Fibroblast of skin of left quadriceps (primary cell): ENCODE measurements at regions not wholly inside any gene's neighbourhood (a gene's known extent, or its start where the extent isn't known, plus 50 kb on each side); places are given as distances from the start of the nearest gene placed in this dataset.
"Not testable (repeated sequence)": the region's sequence is repeated elsewhere in the genome, so short reads cannot be mapped to it uniquely, and the experiment has no call there.

Experiments
- DNase-seq, 2 experiments: peaks; one replicate each; pipeline ENCODE4 v3.0.0-alpha.2; 2013; ENCODE audit warnings: low read depth in 2 of 2

DNA sequence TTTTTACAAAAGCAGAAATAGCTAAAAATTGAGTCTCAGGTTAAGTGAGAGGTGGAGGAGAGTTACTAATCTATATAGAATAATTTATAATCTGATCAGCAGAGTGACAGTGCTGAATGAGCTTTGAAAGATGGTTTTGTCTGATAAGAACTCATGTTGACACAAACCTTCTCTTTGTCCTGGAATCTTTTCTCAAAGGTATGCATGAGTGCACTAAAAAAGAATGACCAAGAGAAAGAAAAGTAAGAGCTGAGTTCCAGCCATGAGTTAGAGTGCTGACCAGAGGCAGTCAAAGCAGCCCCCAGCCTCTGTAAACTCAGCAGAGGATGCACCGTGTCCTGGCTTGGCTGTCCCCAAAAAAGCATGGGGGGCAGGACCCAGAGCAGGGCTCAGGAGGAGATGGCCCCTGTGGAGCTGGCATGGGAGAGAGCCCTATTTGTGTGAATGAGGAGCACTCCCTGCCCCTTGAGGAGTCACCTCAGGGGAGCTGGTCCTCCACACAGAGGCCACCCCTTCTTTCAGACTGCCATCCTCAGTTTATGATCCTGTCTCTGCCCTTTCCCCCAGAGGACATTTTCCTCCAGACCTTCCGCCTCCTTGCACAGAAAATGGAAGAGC is 129.8 kb downstream of the SEC23A start:
- DNase-seq = no peak

DNA sequence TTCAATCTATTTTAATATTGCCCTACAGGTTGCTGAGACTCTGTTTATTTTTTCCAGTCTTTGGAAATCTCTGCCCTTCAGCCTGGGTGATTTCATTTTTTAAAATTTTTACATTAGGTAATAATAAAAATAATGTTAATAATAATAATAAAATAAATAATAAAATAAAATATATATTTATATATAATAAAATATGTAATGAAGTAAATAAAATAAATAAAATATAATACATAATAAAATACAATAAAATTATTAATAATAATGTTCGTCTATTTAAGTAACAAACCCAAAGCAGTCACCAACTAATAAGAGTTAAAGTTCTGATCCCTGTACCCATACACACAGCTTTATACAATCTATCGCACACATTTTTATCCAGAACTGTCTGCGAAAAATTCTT is 130.5 kb downstream of the SEC23A start:
- no peak for DNase-seq

DNA sequence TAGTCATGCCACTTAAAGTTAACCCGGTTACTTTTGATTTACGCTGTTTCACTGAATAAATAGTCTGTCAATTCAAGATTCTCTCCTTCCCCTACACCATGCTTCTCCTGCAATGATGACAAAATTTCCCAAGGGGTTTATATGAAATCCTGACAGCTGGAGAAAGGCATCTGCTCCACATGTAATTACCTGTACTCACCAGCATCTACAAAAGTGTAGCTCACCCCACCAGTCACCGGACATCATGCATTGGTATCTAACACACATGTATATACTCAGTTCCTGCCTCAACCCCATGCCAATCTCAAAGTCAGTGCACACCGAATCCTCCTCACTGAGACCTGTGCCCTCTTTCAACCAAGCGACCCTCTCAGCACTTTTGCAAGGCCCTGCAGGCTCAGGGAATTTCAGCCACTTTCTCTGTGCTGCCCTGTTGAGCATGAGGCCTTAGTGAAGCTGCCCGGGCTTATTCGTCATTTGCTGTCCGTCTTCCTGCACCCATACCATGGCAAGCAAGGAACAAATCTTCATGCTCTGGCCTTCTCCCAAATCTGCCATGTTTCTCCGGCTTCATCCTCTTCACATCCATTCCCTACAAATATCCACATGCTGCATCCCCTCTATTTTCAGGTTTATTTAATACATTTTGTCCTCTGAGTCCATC is 131.6 kb downstream of the SEC23A start:
- DNase-seq = no peak

DNA sequence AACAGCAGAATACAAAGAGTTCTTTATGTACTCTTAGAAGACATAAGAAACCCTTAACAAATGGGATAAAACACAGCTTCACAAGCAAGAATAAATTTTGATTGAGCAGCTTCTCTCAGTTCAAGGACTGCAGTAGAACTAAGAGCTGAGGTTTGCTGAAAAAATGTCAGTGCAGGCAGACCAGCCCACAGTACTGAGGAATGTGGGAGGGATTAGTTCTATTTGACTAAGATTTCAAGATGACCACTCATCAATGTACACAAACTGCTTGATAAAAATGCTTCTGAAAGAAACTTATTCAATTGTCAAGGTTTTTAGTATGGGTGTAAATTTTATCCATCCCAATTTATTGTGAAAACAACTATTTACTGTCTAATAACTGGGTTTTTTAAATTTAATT is 138.4 kb downstream of the SEC23A start:
- peak; percentile 22 to 26 for DNase-seq

DNA sequence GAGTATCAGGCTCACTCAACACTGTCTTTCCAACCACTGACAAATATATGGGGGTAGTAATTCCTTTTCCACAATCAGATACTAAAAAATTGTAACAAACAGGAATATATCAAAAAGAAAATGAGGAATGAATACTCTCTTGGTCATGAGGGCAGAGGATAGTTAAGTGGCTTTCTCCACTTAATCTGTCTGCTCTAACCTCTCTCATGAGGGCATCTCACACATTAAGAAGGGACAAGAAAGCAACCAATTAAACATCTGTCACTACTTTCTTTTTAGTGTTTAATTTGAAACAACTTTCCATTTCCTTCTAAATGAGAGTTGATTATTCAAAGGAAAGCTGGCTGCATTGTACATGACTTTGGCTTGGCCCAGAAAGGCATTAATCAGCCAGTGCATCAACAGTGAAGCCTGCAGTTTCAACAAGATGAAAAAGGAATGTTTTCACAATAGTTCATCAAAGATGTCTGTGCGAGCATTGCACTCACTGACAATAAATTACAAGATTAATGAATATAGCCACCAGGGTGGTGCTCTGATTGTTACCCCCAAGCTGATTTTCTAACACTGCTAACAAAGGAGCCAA is 142.0 kb downstream of the SEC23A start:
- DNase-seq = peak; percentile 14 to 15

DNA sequence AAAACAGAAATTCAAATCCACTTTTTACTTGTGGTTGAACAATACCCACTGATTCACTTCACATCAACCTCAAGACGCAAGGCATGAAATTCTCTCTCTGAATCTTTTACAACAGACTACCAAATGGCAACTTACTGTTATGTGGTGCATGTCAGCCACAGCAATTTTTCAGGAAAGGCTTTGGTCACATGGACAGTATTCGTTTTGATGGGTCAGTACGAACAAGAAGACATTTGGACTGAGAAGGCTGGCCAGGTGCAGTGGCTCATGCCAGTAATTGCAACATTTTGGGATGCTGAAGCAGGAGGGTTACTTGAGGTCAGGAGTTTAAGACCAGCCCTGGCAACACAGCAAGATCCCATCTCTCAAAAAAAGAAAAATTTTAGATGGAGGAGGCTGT is 144.0 kb downstream of the SEC23A start:
- DNase-seq = no peak

DNA sequence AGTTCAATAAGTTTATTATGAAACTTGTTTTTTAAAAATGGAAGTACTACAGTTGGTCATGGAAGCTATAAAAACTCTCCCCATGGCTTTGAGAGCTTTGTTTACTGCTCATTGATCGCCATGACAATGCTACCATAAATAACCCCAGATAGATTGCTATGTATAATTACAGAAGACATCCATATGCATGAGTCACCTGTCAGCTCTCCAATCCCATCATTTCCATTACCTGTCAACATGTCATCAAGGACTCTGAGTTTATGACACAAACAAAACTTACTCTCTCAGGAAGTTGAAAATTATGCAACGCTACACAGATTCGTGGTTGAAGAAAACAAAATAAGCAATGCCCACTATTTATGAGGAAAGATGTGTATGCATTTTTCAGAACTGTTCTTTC is 144.4 kb downstream of the SEC23A start:
- peak; percentile 52 to 57 for DNase-seq

DNA sequence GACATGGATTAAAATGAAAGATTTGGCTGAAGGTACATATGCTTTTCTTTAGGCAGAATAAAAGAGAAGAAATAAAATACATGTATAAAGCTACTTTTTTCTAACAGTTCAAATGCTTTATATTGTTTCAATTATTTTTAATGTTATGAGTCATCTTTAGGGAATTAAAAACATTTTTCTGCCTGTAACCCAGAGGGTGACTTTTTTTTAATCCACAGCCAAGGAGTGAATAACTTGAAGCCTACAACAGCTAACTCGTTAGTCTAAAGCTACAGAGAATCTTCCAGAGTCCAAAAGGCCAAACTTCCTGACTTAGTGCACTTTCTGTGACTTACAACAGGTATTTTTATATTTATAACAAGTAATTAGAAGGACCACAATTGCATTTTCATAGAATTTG is 151.6 kb downstream of the SEC23A start:
- peak; percentile 86 to 88 for DNase-seq

DNA sequence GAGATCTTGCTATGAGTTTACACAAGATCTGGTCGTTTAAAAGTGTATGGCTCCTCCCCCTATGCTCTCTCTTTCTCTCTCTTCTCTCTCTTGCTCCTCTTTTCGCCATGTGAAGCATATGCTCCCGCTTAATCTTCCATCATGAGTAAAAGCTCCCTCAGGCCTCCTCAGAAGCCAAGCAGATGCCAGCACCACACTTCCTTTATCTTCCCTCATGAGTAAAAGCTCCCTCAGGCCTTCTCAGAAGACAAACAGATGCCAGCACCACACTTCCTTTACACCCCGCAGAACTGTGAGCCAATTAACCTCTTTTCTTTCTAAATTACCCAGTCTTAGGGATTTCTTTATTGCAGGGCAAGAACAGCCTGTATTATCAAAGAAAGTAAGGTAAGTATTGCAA is 152.4 kb downstream of the SEC23A start:
- DNase-seq = no peak

DNA sequence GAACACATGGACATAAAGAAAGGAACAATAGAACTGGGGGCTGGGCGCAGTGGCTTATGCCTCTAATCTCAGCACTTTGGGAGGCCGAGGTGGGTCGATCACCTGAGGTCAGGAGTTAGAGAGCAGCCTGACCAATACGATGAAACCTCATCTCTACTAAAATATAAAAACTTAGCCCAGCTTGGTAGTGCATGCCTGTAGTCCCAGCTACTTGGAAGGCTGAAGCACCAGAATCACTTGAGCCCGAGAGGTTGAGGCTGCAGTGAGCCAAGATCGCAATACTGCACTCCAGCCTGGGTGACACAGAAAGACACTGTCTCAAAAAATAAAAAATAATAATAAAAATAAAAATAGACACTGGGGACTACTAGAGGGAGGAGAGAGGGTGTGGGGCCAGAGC is 154.5 kb downstream of the SEC23A start:
- no peak for DNase-seq

DNA sequence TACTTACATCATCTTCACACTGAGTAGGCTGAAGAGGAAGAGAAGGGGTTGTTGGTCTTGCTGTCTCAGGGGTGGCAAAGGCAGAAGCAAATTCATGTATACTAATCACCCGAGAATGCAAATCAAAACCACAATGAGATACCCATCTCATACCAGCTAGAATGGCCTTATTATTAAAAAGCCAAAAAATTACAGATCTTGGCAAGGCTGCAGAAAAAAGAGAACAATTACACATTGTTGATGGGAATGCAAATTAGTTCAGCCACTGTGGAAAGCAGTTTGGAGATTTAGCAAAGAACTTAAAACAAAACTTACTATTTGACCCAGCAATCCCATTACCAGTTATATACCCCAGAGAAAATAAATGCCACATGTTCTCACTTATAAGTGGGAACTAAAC is 154.9 kb downstream of the SEC23A start:
- peak; percentile 61 to 62 for DNase-seq

DNA sequence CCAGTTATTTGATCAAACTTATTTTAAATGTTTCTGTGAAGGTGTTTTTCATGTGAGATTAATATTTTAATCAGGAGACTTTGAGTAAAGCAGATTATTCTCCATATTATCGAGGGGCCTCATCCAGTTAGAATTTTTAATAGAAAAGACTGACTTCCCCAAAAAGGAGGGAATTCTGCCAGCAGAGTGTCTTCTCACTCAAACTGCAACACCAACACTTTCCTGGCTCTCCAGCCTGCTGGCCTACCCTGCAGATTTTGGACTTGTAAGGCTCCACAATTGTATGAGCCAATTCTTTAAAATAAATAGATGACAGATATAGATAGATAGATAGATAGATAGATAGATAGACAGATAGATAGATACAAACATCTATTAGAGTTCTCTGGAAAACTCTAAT is 155.7 kb downstream of the SEC23A start:
- DNase-seq = no peak

DNA sequence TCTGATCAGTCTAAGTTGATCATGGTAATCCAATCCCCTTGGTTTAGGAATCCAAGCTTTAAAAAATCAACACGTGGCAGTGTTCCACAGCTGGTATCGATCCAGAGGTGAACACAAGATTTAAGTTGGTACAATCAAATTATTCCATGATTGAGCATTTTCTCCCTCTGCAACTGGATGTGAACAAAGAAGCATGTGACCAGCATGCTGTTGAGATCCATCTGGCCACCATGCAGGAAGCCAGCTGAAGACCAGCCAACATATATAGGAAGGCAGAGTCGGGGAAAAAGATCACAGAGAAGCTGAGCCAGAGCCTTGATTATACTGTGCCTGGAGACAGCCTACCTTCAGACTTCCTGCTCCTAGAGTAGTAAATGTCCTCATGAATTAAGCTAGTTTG is 158.3 kb downstream of the SEC23A start:
- DNase-seq = no peak

DNA sequence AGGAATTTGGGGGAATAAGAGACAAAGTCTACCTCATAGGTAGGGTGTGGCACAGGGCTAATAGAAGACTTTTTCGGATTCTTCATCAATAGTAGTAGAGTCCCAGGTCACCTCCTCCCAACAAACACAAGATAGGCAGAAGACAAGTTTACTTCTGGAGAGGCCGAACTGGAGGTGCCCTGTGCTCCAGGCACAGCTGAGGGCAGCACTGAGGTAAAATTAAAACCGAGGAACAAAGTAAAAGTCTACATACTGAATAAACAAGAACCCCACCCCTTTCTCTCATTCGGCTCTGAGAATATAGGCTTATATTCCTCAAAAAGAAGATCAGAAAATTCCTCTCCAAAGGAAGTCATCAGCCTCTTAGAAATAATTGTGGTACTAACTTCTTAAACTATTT is 161.5 kb downstream of the SEC23A start:
- DNase-seq = no peak

DNA sequence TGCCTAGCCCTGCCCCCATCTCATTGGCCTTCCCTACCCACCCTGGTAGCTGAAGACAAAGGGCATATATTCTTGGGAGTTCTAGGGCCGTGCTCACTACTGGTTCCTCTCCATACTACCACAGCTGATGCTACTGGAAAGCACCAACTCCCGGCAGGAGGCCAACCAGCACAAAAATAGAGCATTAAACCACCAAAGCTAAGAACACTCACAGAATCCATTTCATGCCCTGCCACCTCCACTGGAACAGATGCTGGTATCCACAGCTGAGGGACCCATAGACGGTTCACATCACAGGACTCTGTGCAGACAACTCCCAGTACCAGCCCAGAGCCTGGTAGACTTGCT is 170.4 kb downstream of the SEC23A start:
- not testable (repeated sequence) for DNase-seq

DNA sequence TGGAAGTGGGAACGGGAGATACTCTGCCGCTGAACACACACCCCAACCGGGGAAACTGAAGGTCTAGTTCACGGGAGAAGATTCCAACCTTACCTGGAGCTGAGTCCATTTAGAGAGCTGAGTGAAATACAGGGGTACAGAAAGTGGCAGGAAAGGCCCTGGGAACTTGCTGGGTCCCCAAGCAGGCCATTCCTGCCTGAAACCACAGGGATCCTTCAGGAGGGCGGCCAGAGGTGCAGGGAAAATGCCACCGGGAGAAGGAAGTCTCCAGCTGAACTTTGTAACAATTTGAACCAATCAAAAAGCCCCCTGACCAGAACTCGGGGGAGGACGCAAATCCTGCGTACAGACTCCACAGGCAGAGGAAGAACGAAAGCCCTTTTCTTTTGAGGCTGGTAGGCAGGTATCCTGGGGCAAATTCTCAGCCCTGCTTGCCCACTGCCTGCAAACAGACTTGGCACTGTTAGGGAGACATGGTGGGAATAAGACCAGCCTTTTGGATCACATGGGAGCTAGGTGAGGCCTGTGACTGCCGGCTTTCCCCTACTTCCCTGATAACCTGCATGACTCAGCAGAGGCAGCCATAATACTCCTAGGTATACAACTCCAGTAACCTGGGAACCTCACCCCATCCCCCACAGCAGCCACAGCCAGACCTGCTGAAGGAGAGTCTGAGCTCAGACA is 170.9 kb downstream of the SEC23A start:
- DNase-seq = no peak

DNA sequence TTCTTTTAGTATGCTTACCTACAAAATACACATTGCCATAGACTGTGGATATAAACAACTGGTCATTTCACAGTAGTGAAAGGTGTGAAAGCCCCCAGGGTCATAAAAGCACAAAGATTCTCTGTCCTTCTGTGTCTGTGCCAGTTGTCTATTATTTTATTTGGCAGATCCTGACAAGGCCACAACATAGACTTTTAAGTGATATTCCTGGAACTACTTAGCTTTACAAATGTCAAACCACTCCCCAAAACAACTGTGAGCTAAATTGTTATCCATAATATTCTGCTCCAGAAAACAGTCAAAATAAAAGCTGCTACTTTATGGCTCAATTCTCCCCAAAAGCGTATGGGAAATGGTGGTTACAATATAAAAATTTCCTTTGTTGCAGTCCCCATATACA is 172.1 kb downstream of the SEC23A start:
- no peak for DNase-seq

DNA sequence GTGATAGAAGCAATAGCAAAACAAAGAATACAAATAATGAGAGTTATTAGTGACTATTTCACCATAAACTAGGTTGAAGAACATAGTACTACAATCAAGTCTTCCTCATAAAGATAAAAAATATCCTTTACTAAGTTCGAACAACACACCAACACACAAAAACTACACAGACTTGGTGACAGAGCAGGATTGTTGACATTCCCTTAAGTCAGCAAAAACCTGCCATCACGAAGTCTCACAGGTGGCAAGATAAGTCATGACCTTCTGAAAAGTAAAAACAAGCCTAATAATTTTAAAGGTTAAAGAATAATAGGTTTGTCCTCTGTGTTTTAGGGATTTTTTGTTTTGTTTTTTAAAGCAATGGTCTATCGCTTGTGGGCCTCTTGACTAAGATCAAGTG is 173.0 kb downstream of the SEC23A start:
- DNase-seq = no peak

DNA sequence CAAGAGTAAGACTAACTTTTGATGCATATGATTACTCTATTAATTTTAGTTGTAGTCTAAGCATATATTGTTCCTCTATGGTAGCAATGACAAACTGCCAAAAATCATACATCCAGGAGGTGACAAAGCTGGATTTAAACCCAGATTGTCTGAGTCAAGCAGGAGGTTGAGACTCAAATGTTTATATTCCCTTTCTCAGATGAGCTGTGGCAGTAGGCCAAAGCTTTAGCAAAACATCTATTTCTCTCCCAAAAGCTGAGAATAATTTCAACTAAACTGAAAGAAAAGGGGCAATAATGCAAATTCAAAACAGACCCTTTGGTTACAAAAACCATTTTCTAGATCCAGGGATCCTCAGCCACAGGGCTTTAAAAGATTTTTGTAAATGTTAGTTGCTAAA is 173.6 kb downstream of the SEC23A start:
- DNase-seq = no peak

DNA sequence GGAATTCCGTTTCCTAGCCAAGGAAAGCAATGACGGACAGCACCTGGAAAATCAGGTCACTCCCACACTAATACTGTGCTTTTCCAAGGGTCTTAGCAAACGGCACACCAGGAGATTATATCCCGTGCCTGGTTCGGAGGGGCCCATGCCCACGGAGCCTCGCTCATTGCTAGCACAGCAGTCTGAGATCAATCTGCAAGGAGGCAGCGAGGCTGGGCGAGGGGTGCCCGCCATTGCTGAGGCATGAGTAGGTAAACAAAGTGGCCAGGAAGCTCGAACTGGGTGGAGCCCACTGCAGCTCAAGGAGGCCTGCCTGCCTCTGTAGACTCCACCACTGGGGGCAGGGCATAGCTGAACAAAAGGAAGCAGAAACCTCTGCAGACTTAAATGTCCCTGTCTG is 181.1 kb downstream of the SEC23A start:
- DNase-seq = not testable (repeated sequence)

DNA sequence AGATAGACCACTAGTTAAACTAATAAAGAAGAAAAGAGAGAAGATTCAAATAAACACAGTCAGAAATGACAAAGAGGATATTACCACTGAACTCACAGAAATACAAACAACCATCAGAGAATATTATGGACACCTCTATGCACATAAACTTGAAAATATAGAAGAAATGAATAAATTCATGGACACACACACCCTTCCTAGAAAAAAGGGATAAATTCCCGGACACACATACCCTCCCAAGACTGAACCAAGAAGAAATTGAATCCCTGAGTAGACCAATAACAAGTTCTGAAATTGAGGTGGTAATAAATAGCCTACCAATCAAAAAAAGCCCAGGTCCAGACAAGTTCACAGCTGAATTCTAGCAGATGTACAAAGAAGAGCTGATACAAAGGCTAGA is 187.9 kb downstream of the SEC23A start:
- DNase-seq = no peak

DNA sequence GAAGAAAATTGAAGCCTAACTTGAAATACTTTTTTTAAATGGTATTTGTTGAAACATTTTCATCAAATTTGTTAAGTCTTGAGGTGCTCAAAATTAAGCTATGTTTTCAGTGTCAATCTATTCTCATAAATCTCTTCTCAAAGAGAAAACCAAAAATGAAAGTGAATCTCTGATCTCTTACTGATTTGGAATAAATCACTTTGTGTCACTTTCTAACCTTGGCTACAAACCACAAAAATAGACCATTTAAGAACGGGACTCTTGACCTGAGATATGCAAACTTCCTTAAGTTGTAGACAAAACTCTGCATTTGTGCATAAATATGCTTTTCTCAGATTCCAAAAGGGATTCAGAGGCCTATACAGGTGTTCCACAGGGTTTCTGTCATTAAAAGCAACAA is 192.9 kb downstream of the SEC23A start:
- DNase-seq = no peak

DNA sequence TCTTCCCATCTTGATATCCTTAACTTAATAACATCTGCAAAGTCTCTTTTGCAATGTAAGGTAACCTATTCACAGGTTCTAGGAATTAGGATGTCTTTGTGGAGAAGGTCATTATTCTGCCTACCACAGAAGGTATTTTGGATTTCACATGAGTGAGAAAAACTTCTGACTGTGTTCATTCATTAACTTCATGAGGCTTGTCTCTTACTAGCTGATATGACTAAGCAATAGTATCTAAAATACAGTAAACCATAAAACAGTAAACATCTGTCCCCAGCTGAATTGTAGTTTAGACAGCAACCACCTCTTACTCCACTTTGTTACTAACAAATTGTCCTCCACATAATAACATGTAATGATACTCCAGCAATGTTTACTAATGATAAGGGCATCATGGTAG is 198.1 kb downstream of the SEC23A start:
- no peak for DNase-seq
